Tibial artery (tissue), 4 donors: ENCODE measurements at regions not wholly inside any gene's neighbourhood (a gene's known extent, or its start where the extent isn't known, plus 50 kb on each side); places are given as distances from the start of the nearest gene placed in this dataset.

Source experiments
- DNase-seq, 2 donors: peaks; one replicate each; pipeline ENCODE4 v3.0.0-alpha.2; 2019
- H3K27ac ChIP-seq, 2 donors: fragments of 200-600 bp; sonication (generic) in 1 of 2; 1 replicate in 1 of 2; 2 replicates in 1 of 2; pipeline ENCODE4 v1.5.1; 2018 to 2019; ENCODE audit warnings: mild to moderate bottlenecking in 1 of 2
- H3K27me3 ChIP-seq, 2 donors: fragments of 200-600 bp; sonication (generic) in 1 of 2; one replicate each; pipeline versions ENCODE4 v1.5.1 to v1.6.0; 2016 to 2019
- H3K36me3 ChIP-seq, 3 donors: fragments of 200-600 bp; sonication (generic) in 2 of 3; one replicate each; pipeline ENCODE4 v1.5.1; 2016 to 2019; ENCODE audit warnings: mild to moderate bottlenecking in 2 of 3
- H3K4me1 ChIP-seq, 4 donors: fragments of 200-600 bp; sonication (generic) in 2 of 4; 1 replicate in 3 of 4; 2 replicates in 1 of 4; pipeline ENCODE4 v1.5.1; 2016 to 2019
- H3K4me3 ChIP-seq, 2 donors: fragments of 200-600 bp; sonication (generic) in 1 of 2; 1 replicate in 1 of 2; 2 replicates in 1 of 2; pipeline ENCODE4 v1.5.1; 2018 to 2019; ENCODE audit warnings: mild to moderate bottlenecking in 2 of 2
- H3K9me3 ChIP-seq, 3 donors: fragments of 200-600 bp; sonication (generic) in 1 of 3; one replicate each; pipeline ENCODE4 v1.5.1; 2016 to 2019
- intact Hi-C: fragments of 100-400 bp; cut with DNase I; formaldehyde crosslinking; loops from one replicate; pipeline ENCODE4 v1.15.0; 2023; ENCODE audit warnings: low total_unique reads
- TF ChIP-seq, protein P1 (sequence below), 2 experiments: fragments of 200-600 bp in 1 of 2; fragments of 450-650 bp in 1 of 2; IDR thresholded peaks; one replicate each; pipeline ENCODE4 v1.5.1; 2017 to 2019; ENCODE audit warnings: antibody characterized with exemption in 2 of 2, mild to moderate bottlenecking in 1 of 2, moderate library complexity in 1 of 2

DNA sequence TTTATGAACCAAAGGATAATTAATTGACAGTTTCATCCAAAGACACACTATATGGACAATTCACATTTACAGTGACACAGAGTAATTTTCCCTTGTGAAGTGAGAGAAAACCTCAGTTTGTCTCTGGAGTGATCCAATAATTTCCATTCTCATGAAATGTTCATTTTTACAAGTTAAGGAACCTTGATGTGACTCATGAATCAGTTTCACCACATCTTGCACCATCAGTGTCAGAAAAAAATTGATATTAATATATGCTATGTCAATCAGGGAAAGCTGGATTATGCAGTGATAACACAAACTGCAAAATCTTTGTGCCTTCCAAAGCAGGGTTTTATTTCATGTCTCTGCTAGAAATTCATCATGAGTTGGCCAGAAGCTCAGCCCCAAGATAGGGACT is 348.1 kb downstream of the ARPP21 start:
- TF ChIP-seq, protein P1, sequence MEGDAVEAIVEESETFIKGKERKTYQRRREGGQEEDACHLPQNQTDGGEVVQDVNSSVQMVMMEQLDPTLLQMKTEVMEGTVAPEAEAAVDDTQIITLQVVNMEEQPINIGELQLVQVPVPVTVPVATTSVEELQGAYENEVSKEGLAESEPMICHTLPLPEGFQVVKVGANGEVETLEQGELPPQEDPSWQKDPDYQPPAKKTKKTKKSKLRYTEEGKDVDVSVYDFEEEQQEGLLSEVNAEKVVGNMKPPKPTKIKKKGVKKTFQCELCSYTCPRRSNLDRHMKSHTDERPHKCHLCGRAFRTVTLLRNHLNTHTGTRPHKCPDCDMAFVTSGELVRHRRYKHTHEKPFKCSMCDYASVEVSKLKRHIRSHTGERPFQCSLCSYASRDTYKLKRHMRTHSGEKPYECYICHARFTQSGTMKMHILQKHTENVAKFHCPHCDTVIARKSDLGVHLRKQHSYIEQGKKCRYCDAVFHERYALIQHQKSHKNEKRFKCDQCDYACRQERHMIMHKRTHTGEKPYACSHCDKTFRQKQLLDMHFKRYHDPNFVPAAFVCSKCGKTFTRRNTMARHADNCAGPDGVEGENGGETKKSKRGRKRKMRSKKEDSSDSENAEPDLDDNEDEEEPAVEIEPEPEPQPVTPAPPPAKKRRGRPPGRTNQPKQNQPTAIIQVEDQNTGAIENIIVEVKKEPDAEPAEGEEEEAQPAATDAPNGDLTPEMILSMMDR (IDR thresholded peaks at IDR 0.05) = no peak
- no peaks in the 10 kb centered on the region for H3K36me3 ChIP-seq
- no peaks in the 10 kb centered on the region for H3K9me3 ChIP-seq
- H3K4me3 ChIP-seq = no peak overlapping the region
- intact Hi-C loops = no loop called here
- DNase-seq = no peak
- H3K27ac ChIP-seq = no peak overlapping the region
- no peaks in the 10 kb centered on the region for H3K4me1 ChIP-seq
- H3K27me3 ChIP-seq = no peaks in the 10 kb centered on the region

DNA sequence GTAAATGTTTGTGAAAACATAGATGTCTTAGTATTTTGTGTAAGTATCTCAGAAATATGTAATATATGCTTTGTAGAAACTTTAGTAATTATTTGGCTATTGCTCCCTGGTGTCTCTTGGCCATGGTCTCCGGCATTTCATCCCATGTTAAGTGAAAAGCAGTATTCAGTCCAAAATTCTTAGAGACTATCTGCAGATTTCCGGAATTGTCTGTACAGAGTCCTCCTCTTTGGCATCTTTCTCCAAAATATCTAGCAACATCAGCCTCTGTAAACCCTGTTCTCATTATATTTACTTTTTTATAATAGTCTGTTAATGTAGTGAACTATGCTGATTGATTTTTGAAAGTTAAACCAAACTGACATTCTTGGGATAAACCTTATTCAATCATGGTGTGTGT is 352.7 kb downstream of the ARPP21 start:
- Histone ChIP-seq H3K36me3 (no peaks in the 10 kb centered on the region), H3K4me1 (no peaks in the 10 kb centered on the region), H3K9me3 (peaks cover 0 to 4% (median 0%) of the 10 kb centered on the region in 3 donors), H3K4me3 (no peak overlapping the region), H3K27me3 (no peaks in the 10 kb centered on the region), H3K27ac (no peak overlapping the region)
- intact Hi-C loops = no loop called here
- TF ChIP-seq, protein P1 (IDR thresholded peaks at IDR 0.05) = no peak
- DNase-seq = no peak

DNA sequence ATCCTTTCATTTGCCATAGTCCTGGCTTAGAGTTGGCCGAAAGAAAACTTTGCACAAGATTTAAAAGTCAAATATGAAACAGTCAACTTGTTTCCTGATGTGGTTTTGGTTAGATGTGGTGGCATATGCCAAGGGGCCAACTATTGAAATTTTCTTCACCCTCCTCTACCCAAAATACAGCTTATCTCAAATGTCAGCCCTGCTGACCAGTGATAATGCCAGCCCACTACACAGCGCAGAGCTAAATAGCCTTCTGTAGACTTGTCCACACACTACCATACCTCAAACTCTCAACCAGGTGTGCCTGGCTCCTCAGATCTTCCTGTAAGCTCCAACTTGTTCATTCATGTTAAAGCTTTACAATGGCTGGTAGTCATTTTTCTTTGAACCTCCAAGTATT is 368.5 kb upstream of the STAC start:
- Histone ChIP-seq H3K36me3 (no peaks in the 10 kb centered on the region), H3K27ac (no peak overlapping the region), H3K4me3 (no peak overlapping the region), H3K9me3 (peaks cover 6 to 12% (median 11%) of the 10 kb centered on the region in 3 donors), H3K27me3 (no peaks in the 10 kb centered on the region), H3K4me1 (no peaks in the 10 kb centered on the region)
- intact Hi-C loops = no loop called here
- TF ChIP-seq, protein P1 (IDR thresholded peaks at IDR 0.05) = no peak
- no peak for DNase-seq

DNA sequence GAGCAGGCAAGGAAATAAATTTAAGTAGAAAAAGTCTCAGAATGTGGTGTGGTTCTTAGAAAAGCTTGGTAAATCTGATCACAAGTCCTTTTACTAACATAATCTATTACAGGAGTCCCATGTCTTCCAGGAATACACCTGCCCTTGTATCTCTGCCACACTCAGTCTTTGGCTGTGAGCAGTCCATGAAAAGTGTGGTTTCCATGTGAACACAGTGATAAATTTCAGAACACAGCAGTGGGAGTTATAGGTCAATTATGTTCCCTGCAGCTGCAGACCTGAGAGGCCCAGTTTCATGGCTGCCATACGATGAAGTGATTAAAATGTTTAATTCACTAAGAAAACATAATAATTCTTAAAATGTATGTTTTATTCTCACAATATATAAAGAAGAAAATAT is 366.9 kb upstream of the STAC start:
- peaks cover under 1 to 2% (median 2%) of the 10 kb centered on the region in 3 donors for H3K9me3 ChIP-seq
- intact Hi-C loops = no loop called here

DNA sequence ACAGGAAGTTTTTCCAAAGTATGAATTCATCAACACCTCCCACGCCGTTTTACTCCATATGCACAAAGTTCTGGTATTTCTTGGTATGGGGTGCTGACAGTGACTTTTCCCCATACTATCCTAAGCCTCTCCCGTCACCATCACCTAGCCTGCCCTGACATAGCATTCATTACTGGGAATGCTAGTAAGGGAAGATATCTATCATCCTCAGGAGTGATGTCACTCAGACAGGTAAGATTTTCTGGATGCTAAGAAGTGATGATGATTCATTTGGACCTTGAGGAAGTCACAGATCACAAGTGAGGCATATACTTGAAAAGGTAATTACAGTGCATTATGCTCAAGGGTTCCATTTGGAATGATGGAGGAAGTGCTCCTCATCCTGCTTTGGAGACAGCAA is 355.1 kb upstream of the STAC start:
- DNase-seq = no peak
- no peaks in the 10 kb centered on the region for H3K4me1 ChIP-seq
- intact Hi-C loops = no loop called here
- H3K9me3 ChIP-seq = no peaks in the 10 kb centered on the region
- H3K4me3 ChIP-seq = no peak overlapping the region
- no peaks in the 10 kb centered on the region for H3K36me3 ChIP-seq
- H3K27me3 ChIP-seq = no peaks in the 10 kb centered on the region
- no peak overlapping the region for H3K27ac ChIP-seq
- TF ChIP-seq, protein P1 (IDR thresholded peaks at IDR 0.05) = no peak

More for the DNA sequence above, 366.9 kb upstream of the STAC start:
- H3K27me3 ChIP-seq = no peaks in the 10 kb centered on the region
- H3K4me3 ChIP-seq = no peak overlapping the region
- H3K36me3 ChIP-seq = no peaks in the 10 kb centered on the region
- no peak overlapping the region for H3K27ac ChIP-seq
- TF ChIP-seq, protein P1 (IDR thresholded peaks at IDR 0.05) = no peak
- DNase-seq = no peak
- H3K4me1 ChIP-seq = no peaks in the 10 kb centered on the region
